ENCODE measurements at regions not wholly inside any gene's neighbourhood (a gene's known extent, or its start where the extent isn't known, plus 50 kb on each side); places are given as distances from the start of the nearest gene placed in this dataset.

DNA sequence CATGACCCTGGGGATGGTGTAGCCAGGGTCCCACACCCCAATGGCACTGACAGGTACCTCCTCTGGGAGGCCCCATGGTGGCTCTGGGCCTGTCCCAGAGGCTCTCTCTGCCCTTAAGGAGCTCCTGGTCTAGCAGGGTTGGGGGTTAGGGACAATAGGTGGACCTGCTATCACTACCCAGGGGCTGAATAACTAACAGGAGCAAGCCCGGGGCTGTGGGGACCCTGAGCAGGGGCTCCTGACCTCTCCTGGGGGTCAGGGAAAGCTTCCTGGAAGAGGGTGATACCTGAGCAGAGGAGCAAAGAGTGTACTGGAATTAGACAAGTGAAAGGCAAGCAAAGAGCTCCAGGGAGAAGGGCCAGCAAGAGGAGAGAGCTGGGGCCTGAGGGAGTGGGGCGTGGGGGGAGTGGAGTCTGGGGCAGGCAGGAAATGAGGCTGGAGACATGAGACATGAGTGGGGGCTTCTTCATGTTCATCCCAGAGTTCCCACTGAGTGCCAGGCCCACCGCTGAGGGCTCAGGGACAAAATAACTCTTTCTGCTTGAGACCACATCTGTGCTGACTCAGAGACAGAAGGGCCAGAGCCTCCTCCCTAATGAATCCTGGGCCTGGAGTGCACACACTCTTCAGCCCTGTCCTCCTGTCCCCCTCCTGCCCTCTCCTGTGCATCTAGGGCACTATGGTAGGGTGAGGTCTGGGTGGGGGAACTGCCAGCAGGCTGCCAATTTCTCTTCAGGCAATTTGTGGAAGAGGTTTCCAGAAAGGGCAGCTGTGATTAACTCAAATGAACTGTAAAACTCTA lies 517.6 kb downstream of the PTPRU start:
- no peak overlapping the region for H3K4me3 ChIP-seq (ENCODE audit: control insufficient read depth, low read depth, low read length)
- TF ChIP-seq, protein P1, sequence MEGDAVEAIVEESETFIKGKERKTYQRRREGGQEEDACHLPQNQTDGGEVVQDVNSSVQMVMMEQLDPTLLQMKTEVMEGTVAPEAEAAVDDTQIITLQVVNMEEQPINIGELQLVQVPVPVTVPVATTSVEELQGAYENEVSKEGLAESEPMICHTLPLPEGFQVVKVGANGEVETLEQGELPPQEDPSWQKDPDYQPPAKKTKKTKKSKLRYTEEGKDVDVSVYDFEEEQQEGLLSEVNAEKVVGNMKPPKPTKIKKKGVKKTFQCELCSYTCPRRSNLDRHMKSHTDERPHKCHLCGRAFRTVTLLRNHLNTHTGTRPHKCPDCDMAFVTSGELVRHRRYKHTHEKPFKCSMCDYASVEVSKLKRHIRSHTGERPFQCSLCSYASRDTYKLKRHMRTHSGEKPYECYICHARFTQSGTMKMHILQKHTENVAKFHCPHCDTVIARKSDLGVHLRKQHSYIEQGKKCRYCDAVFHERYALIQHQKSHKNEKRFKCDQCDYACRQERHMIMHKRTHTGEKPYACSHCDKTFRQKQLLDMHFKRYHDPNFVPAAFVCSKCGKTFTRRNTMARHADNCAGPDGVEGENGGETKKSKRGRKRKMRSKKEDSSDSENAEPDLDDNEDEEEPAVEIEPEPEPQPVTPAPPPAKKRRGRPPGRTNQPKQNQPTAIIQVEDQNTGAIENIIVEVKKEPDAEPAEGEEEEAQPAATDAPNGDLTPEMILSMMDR (IDR thresholded peaks at IDR 0.05; ENCODE audit: control insufficient read depth, insufficient read depth, low read depth, low read length, missing control alignments) = no peak
- no peak for DNase-seq (ENCODE audit: low read depth)

DNA sequence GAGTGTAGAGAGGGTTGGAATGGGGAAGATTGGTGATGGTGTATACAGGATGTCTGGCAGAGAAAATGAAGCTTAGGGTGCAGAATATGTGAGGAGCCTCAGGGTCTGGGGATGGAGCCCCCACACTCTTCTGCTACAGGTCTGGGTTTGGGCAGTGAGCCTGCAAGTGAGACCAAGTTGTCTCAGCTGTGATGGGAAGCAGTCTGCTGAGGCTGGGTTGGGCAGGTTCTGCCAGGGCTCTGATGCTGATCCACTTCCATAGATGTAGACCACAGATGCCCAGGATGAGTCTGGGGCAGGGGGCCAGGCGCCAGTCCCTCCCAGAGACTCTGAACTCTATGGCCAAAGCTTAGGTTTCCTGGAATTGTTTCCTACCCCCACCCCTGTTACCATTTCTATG lies 516.9 kb downstream of the PTPRU start:
- TF ChIP-seq, protein P1 (IDR thresholded peaks at IDR 0.05; ENCODE audit: control insufficient read depth, insufficient read depth, low read depth, low read length, missing control alignments) = no peak
- H3K4me3 ChIP-seq (ENCODE audit: control insufficient read depth, low read depth, low read length) = no peak overlapping the region
- DNase-seq (ENCODE audit: low read depth) = no peak

DNA sequence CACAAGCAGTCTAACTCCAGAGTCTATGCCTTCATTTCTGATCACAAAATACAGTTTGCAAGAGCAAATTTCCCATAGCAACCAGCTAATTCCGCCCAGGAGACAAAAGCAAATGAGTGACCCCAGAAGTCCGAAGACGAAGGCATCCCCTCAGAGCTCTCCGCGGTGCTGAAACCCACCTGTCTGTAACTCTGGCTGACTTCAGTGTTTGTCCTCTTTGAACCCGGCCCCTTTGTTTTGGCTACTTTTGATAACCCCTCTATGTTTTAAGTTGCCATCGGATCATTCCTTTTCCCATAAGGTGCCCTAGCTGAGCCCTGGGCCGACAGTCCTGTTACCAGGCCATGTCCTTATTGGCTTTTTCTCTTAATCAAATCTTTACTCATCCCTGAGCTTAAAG lies 515.8 kb downstream of the PTPRU start:
- H3K4me3 ChIP-seq (ENCODE audit: control insufficient read depth, low read depth, low read length) = no peak overlapping the region
- DNase-seq (ENCODE audit: low read depth) = no peak
- TF ChIP-seq, protein P1 (IDR thresholded peaks at IDR 0.05; ENCODE audit: control insufficient read depth, insufficient read depth, low read depth, low read length, missing control alignments) = no peak

DNA sequence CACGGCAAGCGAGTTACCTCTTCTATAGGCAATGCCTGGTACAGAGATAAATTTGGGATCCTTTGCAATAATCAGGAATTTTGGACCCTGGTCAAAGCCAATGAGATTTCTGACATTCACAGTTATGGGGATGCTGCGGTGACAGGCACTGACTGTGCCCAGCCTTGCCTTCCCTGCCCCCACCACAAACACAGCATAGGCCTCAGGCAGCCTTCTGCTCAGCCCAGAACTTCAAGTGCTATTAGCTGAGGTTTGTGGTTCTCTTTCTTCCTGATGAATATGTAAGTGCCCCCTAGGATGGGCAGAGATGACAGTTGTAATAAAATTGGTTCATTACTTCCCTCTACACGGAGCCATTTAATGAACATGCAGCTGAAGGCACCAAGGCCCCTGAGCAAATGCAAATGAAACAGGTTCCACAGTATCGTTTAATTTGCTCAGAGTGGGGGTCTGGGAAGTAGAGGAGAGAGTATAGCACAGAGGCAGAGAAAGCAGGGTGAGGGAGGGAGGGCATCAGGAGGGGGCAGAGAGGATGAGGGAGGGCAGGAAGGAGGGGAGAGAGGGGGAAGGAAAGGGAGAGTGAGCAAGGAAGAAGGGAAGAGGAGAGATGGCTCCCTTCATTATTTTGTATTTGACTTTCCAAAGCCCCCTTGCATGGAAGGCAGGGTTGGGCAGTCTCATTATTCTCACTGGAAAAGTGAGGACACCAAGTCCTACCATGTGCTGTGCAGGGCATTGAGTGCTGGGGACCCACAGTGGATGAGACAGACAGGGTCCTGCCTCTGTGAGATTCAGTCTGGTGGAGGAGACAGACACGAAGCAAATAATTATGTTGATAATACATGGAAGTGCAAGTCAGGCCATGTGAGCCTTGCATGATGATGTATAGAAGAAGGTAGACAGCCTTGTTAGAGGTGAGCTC lies 513.0 kb downstream of the PTPRU start:
- no peak for DNase-seq (ENCODE audit: low read depth)
- TF ChIP-seq, protein P1 (IDR thresholded peaks at IDR 0.05; ENCODE audit: control insufficient read depth, insufficient read depth, low read depth, low read length, missing control alignments) = no peak
- H3K4me3 ChIP-seq (ENCODE audit: control insufficient read depth, low read depth, low read length) = no peak overlapping the region

DNA sequence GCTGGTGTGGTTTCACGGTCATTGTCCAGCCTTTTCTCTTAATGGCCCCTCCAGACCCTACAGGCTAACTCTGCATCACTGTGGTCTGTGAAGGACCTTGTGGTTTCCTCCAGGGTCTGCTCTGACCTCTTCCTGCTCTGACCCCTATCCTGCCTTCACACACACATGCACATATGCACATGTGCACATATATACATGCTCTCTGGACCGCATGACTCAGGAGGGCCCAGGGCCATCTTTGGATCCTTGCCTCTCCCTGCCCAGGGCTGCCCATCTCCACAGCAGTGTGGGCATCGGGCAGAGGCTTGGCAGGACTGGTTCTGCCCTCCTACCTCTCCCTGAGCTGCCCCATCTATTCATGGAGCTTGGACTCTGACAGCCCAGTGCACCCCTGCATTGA lies 510.9 kb downstream of the PTPRU start:
- no peak for DNase-seq (ENCODE audit: low read depth)
- TF ChIP-seq, protein P1 (IDR thresholded peaks at IDR 0.05; ENCODE audit: control insufficient read depth, insufficient read depth, low read depth, low read length, missing control alignments) = no peak
- no peak overlapping the region for H3K4me3 ChIP-seq (ENCODE audit: control insufficient read depth, low read depth, low read length)

DNA sequence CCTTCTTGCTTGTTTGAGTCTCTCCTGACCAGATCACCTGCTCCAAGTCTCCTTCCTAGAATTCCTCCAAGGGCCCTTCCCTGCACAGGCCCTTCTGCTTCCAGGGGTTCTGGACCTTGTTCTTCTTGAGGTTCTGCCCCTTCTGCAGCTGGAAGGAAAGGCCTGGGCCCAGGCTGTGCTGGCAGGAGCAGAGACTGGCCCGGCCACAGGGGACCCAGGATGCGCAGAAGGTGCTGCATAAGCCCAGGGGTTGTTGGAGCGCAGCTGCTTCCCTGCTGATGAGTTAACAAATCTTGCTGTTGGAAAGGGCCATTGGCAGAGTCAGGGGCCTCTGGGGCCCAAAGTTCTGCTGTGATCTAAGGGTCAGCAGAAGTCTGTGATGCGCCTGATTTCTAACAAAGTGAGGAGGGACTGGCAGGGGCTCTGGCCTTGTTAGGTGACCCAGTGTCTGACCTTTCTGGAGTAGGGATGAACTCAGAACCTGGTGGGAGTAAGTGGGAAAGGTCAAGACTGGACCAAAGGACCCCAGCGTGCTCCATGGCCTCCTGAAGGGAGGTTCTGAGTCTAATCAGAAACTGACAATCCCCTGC lies 509.8 kb downstream of the PTPRU start:
- H3K4me3 ChIP-seq (ENCODE audit: control insufficient read depth, low read depth, low read length) = no peak overlapping the region
- DNase-seq (ENCODE audit: low read depth) = no peak
- TF ChIP-seq, protein P1 (IDR thresholded peaks at IDR 0.05; ENCODE audit: control insufficient read depth, insufficient read depth, low read depth, low read length, missing control alignments) = no peak

Measured in AG09309 (cell line).